OCI-LY1 (cell line): ENCODE measurements at regions not wholly inside any gene's neighbourhood (a gene's known extent, or its start where the extent isn't known, plus 50 kb on each side); places are given as distances from the start of the nearest gene placed in this dataset.

ENCODE experiments used
- EZH2 ChIP-seq: fragments of 200-600 bp; sonication (generic), shearing (Covaris generic); IDR thresholded peaks from 2 replicates; pipeline ENCODE4 v1.8.0; 2017; ENCODE audit warnings: borderline replicate concordance, mixed run types, mild to moderate bottlenecking, antibody characterized with exemption, low read length, moderate library complexity, mixed read lengths
- TF ChIP-seq, protein P1 (sequence below): fragments of 200-600 bp; sonication (generic), shearing (Covaris generic); IDR thresholded peaks from 2 replicates; pipeline ENCODE4 v1.5.1; 2017; ENCODE audit warnings: mild to moderate bottlenecking, antibody characterized with exemption, low read length, moderate library complexity, mixed read lengths

GRCh38 chr3:148600440-148600839 is 97.3 kb upstream of the AGTR1 start:
- TF ChIP-seq, protein P1, sequence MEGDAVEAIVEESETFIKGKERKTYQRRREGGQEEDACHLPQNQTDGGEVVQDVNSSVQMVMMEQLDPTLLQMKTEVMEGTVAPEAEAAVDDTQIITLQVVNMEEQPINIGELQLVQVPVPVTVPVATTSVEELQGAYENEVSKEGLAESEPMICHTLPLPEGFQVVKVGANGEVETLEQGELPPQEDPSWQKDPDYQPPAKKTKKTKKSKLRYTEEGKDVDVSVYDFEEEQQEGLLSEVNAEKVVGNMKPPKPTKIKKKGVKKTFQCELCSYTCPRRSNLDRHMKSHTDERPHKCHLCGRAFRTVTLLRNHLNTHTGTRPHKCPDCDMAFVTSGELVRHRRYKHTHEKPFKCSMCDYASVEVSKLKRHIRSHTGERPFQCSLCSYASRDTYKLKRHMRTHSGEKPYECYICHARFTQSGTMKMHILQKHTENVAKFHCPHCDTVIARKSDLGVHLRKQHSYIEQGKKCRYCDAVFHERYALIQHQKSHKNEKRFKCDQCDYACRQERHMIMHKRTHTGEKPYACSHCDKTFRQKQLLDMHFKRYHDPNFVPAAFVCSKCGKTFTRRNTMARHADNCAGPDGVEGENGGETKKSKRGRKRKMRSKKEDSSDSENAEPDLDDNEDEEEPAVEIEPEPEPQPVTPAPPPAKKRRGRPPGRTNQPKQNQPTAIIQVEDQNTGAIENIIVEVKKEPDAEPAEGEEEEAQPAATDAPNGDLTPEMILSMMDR = no peak
- TF ChIP-seq EZH2 = no peak
